WTC11 (cell line): ENCODE measurements at regions not wholly inside any gene's neighbourhood (a gene's known extent, or its start where the extent isn't known, plus 50 kb on each side); places are given as distances from the start of the nearest gene placed in this dataset.
A peak's percentile ranks its signal among the peaks of the same experiment; 100 is the strongest.

Source experiments
- CTCF ChIP-seq: fragments of 200-600 bp; IDR thresholded peaks from 2 replicates; pipeline ENCODE4 v1.8.0; 2022; ENCODE audit warnings: antibody characterized with exemption
- ELF4 ChIP-seq: sonication (generic); formaldehyde crosslinking; IDR thresholded peaks from 2 replicates; pipeline ENCODE4 v1.8.1; 2022; ENCODE audit warnings: low read depth, mild to moderate bottlenecking, moderate library complexity, missing genetic modification reagents
- GRHL2 ChIP-seq: fragments of 250-450 bp; sonication (Bioruptor Pico); IDR thresholded peaks from 2 replicates; pipeline ENCODE4 v1.8.0; 2022; ENCODE audit warnings: mild to moderate bottlenecking, moderate library complexity; ENCODE audit not compliant: insufficient replicate concordance, severe bottlenecking
- IRF1 ChIP-seq: sonication (generic); formaldehyde crosslinking; IDR thresholded peaks from 2 replicates; pipeline ENCODE4 v1.8.0; 2023; ENCODE audit warnings: missing genetic modification reagents
- KAT7 ChIP-seq: sonication (generic); formaldehyde crosslinking; IDR thresholded peaks from 2 replicates; pipeline ENCODE4 v1.8.1; 2023; ENCODE audit warnings: missing genetic modification reagents, mild to moderate bottlenecking, borderline replicate concordance
- MAX ChIP-seq: sonication (generic); formaldehyde crosslinking; IDR thresholded peaks from 2 replicates; pipeline ENCODE4 v1.8.0; 2022; ENCODE audit warnings: mild to moderate bottlenecking, missing genetic modification reagents
- SMAD3 ChIP-seq: sonication (generic); formaldehyde crosslinking; IDR thresholded peaks from 2 replicates; pipeline ENCODE4 v1.8.0; 2022; ENCODE audit warnings: missing genetic modification reagents, mild to moderate bottlenecking, borderline replicate concordance
- SP1 ChIP-seq: sonication (generic); formaldehyde crosslinking; conservative IDR thresholded peaks from 2 replicates; pipeline ENCODE4 v1.8.1; 2022; ENCODE audit warnings: missing genetic modification reagents
- TCF7 ChIP-seq: sonication (generic); formaldehyde crosslinking; IDR thresholded peaks from 2 replicates; pipeline ENCODE4 v1.8.0; 2022; ENCODE audit warnings: mild to moderate bottlenecking, low read depth, missing genetic modification reagents, moderate library complexity
- ZNF121 ChIP-seq: sonication (generic); formaldehyde crosslinking; IDR thresholded peaks from 2 replicates; pipeline ENCODE4 v1.8.0; 2023; ENCODE audit warnings: missing genetic modification reagents
- ZNF317 ChIP-seq: sonication (generic); formaldehyde crosslinking; IDR thresholded peaks from 2 replicates; pipeline ENCODE4 v1.8.1; 2023; ENCODE audit warnings: low read depth, mild to moderate bottlenecking, moderate library complexity, missing genetic modification reagents, borderline replicate concordance
- ZNF416 ChIP-seq: fragments of 250-450 bp; sonication (Bioruptor Pico); IDR thresholded peaks from 2 replicates; pipeline ENCODE4 v1.9.0; 2021; ENCODE audit warnings: mild to moderate bottlenecking, inconsistent platforms

GRCh38 chr10:16242446-16242845, 194.4 kb upstream of the PTER start:
- TF ChIP-seq ZNF317 (CRISPR knock-in tag) = no peak
- no peak for TF ChIP-seq SP1 (CRISPR knock-in tag)
- TF ChIP-seq ZNF121 (CRISPR knock-in tag) = no peak
- TF ChIP-seq CTCF = no peak
- TF ChIP-seq GRHL2 = no peak
- TF ChIP-seq SMAD3 (CRISPR knock-in tag) = no peak
- TF ChIP-seq KAT7 (CRISPR knock-in tag) = no peak
- TF ChIP-seq TCF7 = no peak
- no peak for TF ChIP-seq MAX (CRISPR knock-in tag)
- TF ChIP-seq ZNF416 (CRISPR knock-in tag) = peak; percentile 99
- TF ChIP-seq IRF1 (CRISPR knock-in tag) = no peak
- no peak for TF ChIP-seq ELF4 (CRISPR knock-in tag)
